ENCODE measurements at regions not wholly inside any gene's neighbourhood (a gene's known extent, or its start where the extent isn't known, plus 50 kb on each side); places are given as distances from the start of the nearest gene placed in this dataset.

DNA sequence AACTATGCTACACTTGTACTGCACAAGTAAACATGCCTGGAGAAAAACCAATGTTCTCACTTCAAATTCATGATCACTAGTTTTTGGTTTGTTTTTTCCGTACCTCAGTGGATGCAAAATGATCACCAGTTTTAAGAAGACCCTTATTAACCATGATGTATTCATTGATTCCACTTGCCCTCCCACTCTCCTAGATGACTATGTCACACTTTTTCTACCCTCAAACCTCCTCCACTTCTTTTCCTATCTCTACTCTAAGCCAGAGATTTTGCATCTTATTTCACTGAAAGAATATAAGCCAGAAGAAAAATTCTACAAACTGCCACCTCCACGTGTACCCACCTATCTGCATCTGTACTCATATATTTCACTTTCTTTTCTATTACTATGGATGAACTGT lies 186.2 kb upstream of the NAMPT start:
- TF ChIP-seq EP300 (IDR thresholded peaks at IDR 0.05) (no peak), POLR2A (IDR thresholded peaks at IDR 0.05) (no peak), POLR2AphosphoS5 (IDR thresholded peaks at IDR 0.05) (no peak)
- TF ChIP-seq, protein P1, sequence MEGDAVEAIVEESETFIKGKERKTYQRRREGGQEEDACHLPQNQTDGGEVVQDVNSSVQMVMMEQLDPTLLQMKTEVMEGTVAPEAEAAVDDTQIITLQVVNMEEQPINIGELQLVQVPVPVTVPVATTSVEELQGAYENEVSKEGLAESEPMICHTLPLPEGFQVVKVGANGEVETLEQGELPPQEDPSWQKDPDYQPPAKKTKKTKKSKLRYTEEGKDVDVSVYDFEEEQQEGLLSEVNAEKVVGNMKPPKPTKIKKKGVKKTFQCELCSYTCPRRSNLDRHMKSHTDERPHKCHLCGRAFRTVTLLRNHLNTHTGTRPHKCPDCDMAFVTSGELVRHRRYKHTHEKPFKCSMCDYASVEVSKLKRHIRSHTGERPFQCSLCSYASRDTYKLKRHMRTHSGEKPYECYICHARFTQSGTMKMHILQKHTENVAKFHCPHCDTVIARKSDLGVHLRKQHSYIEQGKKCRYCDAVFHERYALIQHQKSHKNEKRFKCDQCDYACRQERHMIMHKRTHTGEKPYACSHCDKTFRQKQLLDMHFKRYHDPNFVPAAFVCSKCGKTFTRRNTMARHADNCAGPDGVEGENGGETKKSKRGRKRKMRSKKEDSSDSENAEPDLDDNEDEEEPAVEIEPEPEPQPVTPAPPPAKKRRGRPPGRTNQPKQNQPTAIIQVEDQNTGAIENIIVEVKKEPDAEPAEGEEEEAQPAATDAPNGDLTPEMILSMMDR (IDR thresholded peaks at IDR 0.05), result no peak
